ENCODE measurements at regions not wholly inside any gene's neighbourhood (a gene's known extent, or its start where the extent isn't known, plus 50 kb on each side); places are given as distances from the start of the nearest gene placed in this dataset.

- TF ChIP-seq RARB (CRISPR knock-in tag; IDR thresholded peaks at IDR 0.05) (no peak), PATZ1 (CRISPR knock-in tag; IDR thresholded peaks at IDR 0.05; ENCODE audit: borderline replicate concordance) (no peak), ZFP3 (CRISPR knock-in tag; IDR thresholded peaks at IDR 0.05) (no peak), ESRRG (CRISPR knock-in tag; IDR thresholded peaks at IDR 0.05) (no peak), TOX (CRISPR knock-in tag; IDR thresholded peaks at IDR 0.05; ENCODE audit: borderline replicate concordance) (no peak), GLIS3 (CRISPR knock-in tag; IDR thresholded peaks at IDR 0.05) (no peak), SNAI2 (CRISPR knock-in tag; IDR thresholded peaks at IDR 0.05) (no peak), CREB5 (CRISPR knock-in tag; IDR thresholded peaks at IDR 0.05; ENCODE audit: low read depth) (no peak)
These were observed 159.9 kb downstream of the CAPZA3 start for GRCh38 chr12:18897823-18898222.
